NCI-H146 treated with DMSO at 0.1 percent for 48 hours (cell line): ENCODE measurements at regions not wholly inside any gene's neighbourhood (a gene's known extent, or its start where the extent isn't known, plus 50 kb on each side); places are given as distances from the start of the nearest gene placed in this dataset.
"Not testable (repeated sequence)": the region's sequence is repeated elsewhere in the genome, so short reads cannot be mapped to it uniquely, and the experiment has no call there.

Experiments
- DNase-seq: peaks from one replicate; lab custom pipeline; 2025; ENCODE audit not compliant: unreplicated experiment; lab: John Stamatoyannopoulos, UW

GRCh38 chr14:101616202-101616601, 54.9 kb downstream of the DIO3 start:
- DNase-seq, result no peak

DNA sequence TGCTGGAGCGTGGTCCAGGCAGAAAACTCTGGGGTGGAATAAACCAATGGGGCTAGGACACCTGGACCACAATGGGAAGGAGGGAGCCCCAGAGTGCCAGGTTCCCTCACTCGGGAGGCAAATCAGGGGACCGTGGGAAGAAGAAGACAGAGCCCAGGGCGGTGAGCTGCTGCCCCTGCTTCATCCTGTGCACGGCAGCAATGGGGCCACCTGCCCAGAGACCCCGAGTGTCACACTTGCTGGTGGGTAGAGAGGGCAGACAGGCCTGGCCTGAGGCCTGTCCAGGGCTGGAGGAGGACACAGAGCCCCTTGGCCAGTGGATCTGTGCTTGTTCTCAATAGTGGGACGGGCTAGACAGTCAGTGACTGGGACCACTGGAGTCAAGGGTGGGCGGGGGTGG, 58.2 kb downstream of the DIO3 start:
- DNase-seq, result no peak

- DNase-seq, result no peak
Measured at GRCh38 chr14:101620031-101620788, 58.9 kb downstream of the DIO3 start.

DNA sequence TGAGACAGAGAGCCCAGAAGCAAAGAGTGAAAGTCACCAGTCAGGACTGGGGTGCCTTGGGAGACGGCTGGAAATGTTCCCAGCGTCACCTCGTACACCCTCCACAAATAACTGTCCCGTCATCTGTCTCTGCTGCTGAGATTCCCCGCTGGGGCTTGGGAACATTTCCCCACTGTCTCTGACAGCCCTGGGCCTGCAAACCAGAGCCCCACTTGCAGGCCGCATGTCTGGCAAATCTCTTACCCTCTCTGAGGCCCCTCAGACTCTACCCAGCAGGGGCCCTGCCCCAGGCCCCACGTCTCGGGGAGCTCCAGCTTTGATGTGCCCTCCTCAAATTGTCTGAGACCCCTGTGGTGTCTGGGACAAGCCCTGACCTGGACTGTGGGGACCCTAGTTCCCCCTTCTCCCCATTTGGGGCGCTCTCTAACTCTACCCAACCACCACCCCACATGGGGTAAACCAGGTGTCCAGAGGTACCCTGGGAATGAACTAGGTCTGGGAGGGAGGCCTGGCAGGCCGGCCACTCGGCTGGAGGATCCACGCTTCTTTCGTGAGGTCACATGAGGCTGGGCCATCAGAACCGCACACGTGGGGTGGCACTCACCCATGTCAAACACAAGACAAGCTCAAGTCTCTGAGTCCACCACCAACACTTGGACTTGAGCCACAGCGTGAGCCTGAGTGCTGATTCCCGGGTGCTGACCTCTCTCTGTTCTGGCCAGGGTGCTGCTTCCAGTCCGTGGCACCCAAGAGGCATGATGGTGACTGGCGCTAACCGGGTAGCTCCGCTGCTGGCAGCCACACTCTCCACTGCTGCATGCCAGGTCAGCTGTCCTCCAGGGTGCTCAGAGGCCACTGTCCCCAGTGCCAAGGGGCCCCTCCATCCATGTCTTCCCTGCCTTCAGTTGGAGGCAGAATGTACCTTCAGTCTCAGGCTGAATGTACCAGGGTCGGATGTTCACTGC, 59.8 kb downstream of the DIO3 start:
- no peak for DNase-seq

GRCh38 chr14:101622251-101623076, 61.2 kb downstream of the DIO3 start:
- DNase-seq, result no peak

DNA sequence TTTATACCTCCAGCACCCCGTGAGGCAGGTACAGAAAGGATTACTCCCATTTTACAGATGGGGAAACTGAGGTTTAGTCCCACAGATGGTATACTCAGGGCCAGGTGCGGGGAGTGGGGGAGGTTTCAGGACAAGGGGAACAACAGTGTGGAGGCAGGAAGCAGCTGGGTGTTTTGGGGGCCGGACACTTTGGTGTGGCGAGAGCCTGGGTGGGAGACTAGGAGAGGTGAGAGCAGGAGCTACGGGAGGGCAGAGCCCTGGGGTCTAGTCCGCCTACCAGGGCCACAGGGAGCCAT, 61.7 kb downstream of the DIO3 start:
- no peak for DNase-seq

DNA sequence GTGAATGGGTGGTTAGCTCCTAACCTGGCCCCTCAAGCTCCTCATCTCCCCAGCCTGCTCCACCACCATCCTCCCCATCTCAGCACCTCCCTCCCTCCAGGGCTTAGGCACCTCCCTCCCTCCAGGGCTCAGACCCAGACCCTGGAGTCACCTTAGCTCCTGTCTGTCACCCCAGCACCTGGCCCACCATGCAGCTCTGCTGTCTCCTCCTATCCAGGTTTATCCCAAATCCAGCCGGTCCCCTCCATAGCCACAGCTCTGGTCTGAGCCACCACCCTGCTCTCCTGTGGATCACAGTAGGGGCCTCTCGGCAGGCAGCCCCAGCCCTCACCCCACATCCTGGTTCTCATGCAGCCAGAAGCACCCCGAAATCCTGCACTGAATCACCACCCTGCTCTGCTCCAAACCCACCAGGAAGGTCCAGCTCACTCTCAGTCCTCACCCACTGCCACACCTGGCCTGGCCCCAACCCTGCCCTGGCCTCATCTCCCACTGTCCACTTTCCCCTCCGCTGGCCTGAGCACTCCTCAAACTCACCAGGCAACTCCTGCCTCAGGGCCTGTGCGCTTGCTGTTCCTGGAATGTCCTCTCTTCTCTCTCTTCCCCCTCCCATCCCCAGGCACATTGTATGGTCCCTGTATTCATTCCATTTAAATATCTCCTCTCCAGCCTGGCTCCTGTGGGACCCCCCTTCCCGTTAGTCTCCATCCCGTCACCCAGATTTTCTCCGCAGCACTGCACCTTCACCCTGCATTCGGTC, 62.6 kb downstream of the DIO3 start:
- no peak for DNase-seq

DNA sequence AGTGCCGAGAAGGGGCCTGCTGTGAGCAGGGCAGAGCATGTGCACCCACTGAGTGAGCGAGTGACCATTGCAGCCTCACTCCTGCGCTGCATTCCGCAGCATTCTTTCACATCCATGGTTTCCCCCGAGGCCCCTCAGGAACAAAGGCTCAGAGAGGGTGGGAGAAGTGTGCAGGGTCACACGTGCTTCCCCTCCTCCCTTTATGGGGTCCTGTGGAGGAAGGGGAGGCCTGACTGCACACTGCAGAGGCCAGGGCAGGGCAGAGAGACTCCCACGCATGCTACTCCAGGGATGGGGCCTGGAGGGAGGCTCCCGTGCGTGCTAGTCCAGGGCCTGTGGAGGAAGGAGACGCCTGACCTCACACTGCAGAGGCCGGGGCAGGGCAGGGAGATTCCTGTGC, 63.2 kb downstream of the DIO3 start:
- no peak for DNase-seq

- DNase-seq, result no peak
Measured at GRCh38 chr14:101625336-101626097, 64.2 kb downstream of the DIO3 start.

GRCh38 chr14:101626331-101626730, 65.0 kb downstream of the DIO3 start:
- no peak for DNase-seq

DNA sequence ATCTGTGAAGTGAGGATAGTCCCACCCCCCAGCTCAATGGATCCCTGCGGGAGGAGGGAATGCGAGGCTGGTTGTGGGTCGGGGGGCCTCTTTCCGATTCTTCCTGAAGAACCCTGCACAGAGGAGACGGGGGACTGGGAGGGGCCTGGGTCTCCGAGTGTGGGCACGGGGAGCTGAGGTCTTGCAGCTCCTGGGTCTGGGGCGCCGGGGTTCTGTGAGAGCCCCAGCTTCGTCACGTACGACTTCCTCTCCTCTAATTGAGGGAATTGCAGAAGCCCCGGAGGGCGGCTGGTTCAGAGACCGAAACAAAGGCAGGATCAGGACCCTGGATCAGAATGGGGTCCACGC, 66.6 kb downstream of the DIO3 start:
- DNase-seq, result no peak

DNA sequence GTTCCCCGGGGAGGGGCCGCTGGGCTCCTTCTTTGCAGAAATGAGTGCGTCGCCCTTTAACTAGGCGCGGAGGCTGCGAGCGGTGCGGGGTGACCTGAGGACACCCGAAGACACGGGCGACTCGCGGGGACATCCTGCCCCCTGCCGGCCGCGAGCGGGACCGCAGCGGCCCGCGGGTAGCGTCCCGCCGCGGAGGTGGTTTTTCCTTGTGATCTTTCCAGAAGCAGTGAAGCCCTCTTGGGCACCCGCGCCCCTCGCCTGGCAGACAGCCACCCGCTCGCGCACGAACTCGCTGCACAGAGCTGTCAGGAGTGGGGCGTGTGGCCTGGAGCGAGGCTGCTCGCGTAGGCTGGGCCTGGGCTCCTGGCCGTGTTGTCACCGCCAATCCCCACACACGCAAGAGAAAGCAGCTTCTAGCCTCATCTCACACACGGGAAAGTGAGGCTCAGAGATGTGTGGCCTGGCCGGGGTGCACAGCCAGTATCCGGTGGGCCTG, 67.2 kb downstream of the DIO3 start:
- no peak for DNase-seq

- DNase-seq, result no peak
Measured at GRCh38 chr14:101628975-101629374, 67.7 kb downstream of the DIO3 start.

- DNase-seq, result no peak
Measured at GRCh38 chr14:101630056-101630965, 69.0 kb downstream of the DIO3 start.

DNA sequence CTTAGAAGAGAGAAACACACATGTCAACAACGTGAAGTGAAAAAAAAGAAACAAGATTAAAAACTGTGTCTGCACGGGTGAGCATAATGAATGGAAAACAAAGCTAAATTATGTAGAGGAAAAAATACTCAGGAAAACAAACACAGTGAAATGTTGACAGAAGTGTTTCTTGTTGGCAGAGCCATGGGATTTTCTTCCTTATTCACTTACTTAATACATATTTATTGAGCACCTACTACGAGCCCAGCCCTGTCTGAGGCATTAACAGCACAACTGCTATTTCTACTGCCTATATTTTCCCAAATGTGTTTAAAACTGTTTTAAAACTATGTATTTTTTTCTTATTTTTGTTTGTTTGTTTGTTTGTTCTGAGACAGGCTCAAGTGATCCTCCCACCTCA, 69.9 kb downstream of the DIO3 start:
- DNase-seq, result no peak

- not testable (repeated sequence) for DNase-seq
Measured at GRCh38 chr14:101631970-101632369, 70.7 kb downstream of the DIO3 start.

DNA sequence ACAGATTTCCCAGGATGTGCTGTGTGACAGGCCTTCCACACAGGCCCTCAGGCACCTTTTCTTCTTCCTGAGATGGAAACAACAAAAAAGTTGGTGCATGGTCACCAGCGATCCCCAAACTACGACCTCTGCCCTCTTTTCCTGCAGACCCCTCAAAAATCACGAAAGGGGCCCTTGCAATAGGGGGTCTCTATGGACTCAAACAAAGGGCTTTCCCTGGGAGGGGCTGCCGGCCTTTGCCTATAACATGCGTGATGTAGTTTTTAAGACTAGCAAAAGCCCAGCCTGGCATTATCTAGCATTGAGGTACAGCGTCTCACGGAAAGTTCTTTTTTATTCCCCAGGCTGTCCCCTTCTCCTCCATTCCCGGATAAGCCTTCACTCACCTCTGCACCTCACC, 71.2 kb downstream of the DIO3 start:
- no peak for DNase-seq

GRCh38 chr14:101633276-101633675, 72.0 kb downstream of the DIO3 start:
- no peak for DNase-seq
